HCT116 (cell line): ENCODE measurements at regions not wholly inside any gene's neighbourhood (a gene's known extent, or its start where the extent isn't known, plus 50 kb on each side); places are given as distances from the start of the nearest gene placed in this dataset.

Source experiments
- POLR2AphosphoS5 ChIP-seq: IDR thresholded peaks from 2 replicates; pipeline ENCODE4 v1.6.1; 2011; ENCODE audit warnings: mild to moderate bottlenecking, low read depth, low read length, moderate library complexity
- SP1 ChIP-seq: IDR thresholded peaks from 2 replicates; pipeline ENCODE4 v1.6.1; 2012; ENCODE audit warnings: low read depth

DNA sequence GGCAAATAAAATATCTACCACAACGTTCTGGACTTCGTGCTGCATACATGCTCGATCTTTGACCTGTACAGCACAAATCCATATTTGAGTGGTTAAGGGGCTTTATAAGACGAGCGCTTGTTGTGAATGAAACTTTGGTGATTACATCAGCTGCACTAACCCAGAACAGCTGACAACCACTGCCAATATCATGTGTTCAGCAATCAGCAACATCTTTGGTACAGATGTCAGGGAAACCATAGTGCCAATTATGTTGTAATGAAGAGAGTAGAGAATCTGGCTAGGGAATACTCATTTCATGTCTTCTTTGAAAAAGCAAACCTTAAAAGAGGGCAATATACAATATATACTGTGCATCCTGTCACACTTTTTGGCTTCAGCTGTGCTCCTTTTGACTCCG, 188.6 kb upstream of the NT5E start:
- no peak for TF ChIP-seq POLR2AphosphoS5
- no peak for TF ChIP-seq SP1
